ENCODE measurements at regions not wholly inside any gene's neighbourhood (a gene's known extent, or its start where the extent isn't known, plus 50 kb on each side); places are given as distances from the start of the nearest gene placed in this dataset.
"Not testable (repeated sequence)": the region's sequence is repeated elsewhere in the genome, so short reads cannot be mapped to it uniquely, and the experiment has no call there.

DNA sequence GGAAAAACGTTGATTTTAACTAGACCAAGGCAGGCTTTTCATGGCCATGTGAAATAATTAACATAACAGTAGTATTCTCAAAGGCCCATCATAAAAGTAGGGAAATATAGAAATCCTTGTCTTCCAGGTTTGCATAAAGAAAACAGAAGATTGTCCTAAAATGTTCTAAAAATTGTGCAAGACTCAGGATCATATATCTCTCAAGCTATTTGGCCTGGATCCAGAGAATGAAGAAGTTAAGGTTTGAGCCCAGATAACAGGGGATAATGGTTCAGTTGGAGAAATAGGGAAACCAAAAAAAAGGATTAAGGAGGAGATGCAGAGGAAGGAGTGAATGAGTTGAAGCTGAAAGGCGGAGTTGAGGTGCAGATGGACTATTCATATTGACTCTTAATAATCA, 555.5 kb upstream of the NR5A2 start:
- 82 to 85% methylated on average over 2 of the region's 2 CpGs for WGBS, 2 donors

DNA sequence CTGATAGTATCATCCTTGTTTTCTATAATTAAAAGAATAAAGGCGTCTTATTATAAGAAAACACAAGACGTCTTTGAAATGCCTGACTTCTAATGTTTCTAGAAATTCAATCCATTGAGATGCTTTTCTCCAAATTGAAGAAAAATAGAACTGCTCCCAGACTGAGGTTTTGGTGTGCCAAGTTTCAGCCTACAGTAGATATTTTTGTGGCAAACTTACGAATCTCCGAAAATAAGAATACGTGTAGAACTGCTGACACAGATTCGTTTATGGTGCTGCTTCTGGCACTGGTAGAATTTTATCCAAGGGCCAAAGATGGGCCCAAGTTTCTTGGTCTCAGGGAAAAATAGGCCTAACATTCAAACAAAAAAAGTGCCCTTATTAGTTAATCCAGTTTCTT, 554.5 kb upstream of the NR5A2 start:
- Histone ChIP-seq H3K27me3 (ENCODE audit: control insufficient read depth in 1 of 2, insufficient read depth in 2 of 2, low read length in 2 of 2) (no peaks in the 10 kb centered on the region), H3K4me3 (ENCODE audit: low read depth in 1 of 2, low read length in 2 of 2) (no peak overlapping the region), H3K27ac (ENCODE audit: low read depth in 2 of 2, low read length in 1 of 2) (no peak overlapping the region), H3K4me1 (ENCODE audit: control insufficient read depth in 2 of 2, insufficient read depth in 2 of 2, low read length in 1 of 2) (no peaks in the 10 kb centered on the region), H3K9me3 (ENCODE audit: control insufficient read depth in 2 of 2, insufficient read depth in 1 of 2, low read depth in 1 of 2, low read length in 1 of 2) (no peaks in the 10 kb centered on the region), H3K36me3 (ENCODE audit: control insufficient read depth in 2 of 2, insufficient read depth in 2 of 2, low read length in 1 of 2) (no peaks in the 10 kb centered on the region)
- WGBS, 2 donors = 91% methylated on average over 6 of the region's 6 CpGs

More for the DNA sequence above, 555.5 kb upstream of the NR5A2 start:
- H3K9me3 ChIP-seq (ENCODE audit: control insufficient read depth in 2 of 2, insufficient read depth in 1 of 2, low read depth in 1 of 2, low read length in 1 of 2) = no peaks in the 10 kb centered on the region
- H3K27ac ChIP-seq (ENCODE audit: low read depth in 2 of 2, low read length in 1 of 2) = no peak overlapping the region
- no peak overlapping the region for H3K4me3 ChIP-seq (ENCODE audit: low read depth in 1 of 2, low read length in 2 of 2)
- no peaks in the 10 kb centered on the region for H3K4me1 ChIP-seq (ENCODE audit: control insufficient read depth in 2 of 2, insufficient read depth in 2 of 2, low read length in 1 of 2)
- H3K36me3 ChIP-seq (ENCODE audit: control insufficient read depth in 2 of 2, insufficient read depth in 2 of 2, low read length in 1 of 2) = no peaks in the 10 kb centered on the region
- H3K27me3 ChIP-seq (ENCODE audit: control insufficient read depth in 1 of 2, insufficient read depth in 2 of 2, low read length in 2 of 2) = no peaks in the 10 kb centered on the region

DNA sequence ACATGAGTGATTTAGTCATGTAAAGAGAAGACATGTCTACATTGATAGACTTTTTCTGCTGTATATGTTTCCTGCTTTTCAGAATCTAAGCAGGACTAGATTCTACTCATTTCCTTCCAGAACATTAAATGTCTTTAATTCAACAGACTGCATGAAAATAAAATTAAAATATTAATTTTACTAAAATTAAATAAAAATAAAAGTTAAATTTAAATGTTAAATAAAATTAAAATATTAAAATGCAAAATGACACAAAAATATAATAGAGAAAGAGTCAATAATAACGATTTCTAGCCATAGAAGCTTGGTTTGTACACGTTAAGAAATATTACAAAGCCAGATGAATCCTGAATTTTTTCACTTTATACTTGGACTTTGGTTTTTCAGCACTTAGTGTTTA, 552.8 kb upstream of the NR5A2 start:
- Histone ChIP-seq H3K4me1 (ENCODE audit: control insufficient read depth in 2 of 2, insufficient read depth in 2 of 2, low read length in 1 of 2) (no peaks in the 10 kb centered on the region), H3K27me3 (ENCODE audit: control insufficient read depth in 1 of 2, insufficient read depth in 2 of 2, low read length in 2 of 2) (no peaks in the 10 kb centered on the region), H3K27ac (ENCODE audit: low read depth in 2 of 2, low read length in 1 of 2) (no peak overlapping the region), H3K4me3 (ENCODE audit: low read depth in 1 of 2, low read length in 2 of 2) (no peak overlapping the region), H3K36me3 (ENCODE audit: control insufficient read depth in 2 of 2, insufficient read depth in 2 of 2, low read length in 1 of 2) (no peaks in the 10 kb centered on the region), H3K9me3 (ENCODE audit: control insufficient read depth in 2 of 2, insufficient read depth in 1 of 2, low read depth in 1 of 2, low read length in 1 of 2) (no peaks in the 10 kb centered on the region)
- 42 to 65% methylated on average over 2 of the region's 2 CpGs for WGBS, 2 donors

DNA sequence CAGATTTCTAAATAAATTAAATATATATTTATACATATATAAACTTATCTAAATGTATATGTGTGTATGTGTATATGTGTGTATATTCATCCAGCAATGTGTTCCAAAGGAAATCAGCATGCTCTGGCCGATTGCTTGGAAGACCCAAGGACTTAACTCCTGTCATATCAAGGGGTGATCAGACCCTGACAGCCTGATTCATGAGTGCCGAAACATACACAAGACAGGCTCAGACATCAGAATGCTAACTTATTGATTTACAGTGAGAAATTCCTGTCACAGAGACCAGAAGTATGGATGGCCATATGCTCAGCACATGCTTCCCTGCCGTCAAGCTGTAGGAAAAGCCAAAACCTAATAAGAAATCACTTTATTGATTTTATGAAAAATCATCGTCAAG, 545.1 kb upstream of the NR5A2 start:
- 77 to 80% methylated on average over 4 of the region's 4 CpGs for WGBS, 2 donors
- Histone ChIP-seq H3K9me3 (ENCODE audit: control insufficient read depth in 2 of 2, insufficient read depth in 1 of 2, low read depth in 1 of 2, low read length in 1 of 2) (no peaks in the 10 kb centered on the region), H3K27me3 (ENCODE audit: control insufficient read depth in 1 of 2, insufficient read depth in 2 of 2, low read length in 2 of 2) (no peaks in the 10 kb centered on the region), H3K27ac (ENCODE audit: low read depth in 2 of 2, low read length in 1 of 2) (no peak overlapping the region), H3K4me1 (ENCODE audit: control insufficient read depth in 2 of 2, insufficient read depth in 2 of 2, low read length in 1 of 2) (no peaks in the 10 kb centered on the region), H3K36me3 (ENCODE audit: control insufficient read depth in 2 of 2, insufficient read depth in 2 of 2, low read length in 1 of 2) (no peaks in the 10 kb centered on the region), H3K4me3 (ENCODE audit: low read depth in 1 of 2, low read length in 2 of 2) (no peak overlapping the region)

DNA sequence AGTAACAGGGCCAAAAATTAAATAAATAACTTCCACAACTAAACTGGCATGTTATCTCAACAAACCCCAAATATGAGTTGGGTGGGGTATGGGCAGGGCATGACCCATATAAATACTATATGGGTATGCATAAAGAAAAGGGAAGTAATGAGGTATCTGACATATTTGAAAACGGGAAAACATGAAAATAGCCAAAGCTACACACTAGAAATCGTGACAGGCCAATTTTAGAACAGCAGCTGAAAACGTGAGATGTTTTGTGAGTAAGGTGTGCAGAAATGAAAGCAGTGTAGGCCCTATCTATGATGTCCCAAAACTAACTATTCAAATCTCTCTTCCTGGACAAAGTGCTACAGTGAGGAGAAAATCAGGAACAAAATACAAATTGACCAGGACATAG, 537.9 kb upstream of the NR5A2 start:
- Histone ChIP-seq H3K27ac (ENCODE audit: low read depth in 2 of 2, low read length in 1 of 2) (no peak overlapping the region), H3K27me3 (ENCODE audit: control insufficient read depth in 1 of 2, insufficient read depth in 2 of 2, low read length in 2 of 2) (no peaks in the 10 kb centered on the region), H3K9me3 (ENCODE audit: control insufficient read depth in 2 of 2, insufficient read depth in 1 of 2, low read depth in 1 of 2, low read length in 1 of 2) (peaks cover 0 to 2% of the 10 kb centered on the region in 2 donors), H3K36me3 (ENCODE audit: control insufficient read depth in 2 of 2, insufficient read depth in 2 of 2, low read length in 1 of 2) (no peaks in the 10 kb centered on the region), H3K4me1 (ENCODE audit: control insufficient read depth in 2 of 2, insufficient read depth in 2 of 2, low read length in 1 of 2) (no peaks in the 10 kb centered on the region), H3K4me3 (ENCODE audit: low read depth in 1 of 2, low read length in 2 of 2) (no peak overlapping the region)
- WGBS, 2 donors = 66 to 78% methylated on average over 3 of the region's 3 CpGs

DNA sequence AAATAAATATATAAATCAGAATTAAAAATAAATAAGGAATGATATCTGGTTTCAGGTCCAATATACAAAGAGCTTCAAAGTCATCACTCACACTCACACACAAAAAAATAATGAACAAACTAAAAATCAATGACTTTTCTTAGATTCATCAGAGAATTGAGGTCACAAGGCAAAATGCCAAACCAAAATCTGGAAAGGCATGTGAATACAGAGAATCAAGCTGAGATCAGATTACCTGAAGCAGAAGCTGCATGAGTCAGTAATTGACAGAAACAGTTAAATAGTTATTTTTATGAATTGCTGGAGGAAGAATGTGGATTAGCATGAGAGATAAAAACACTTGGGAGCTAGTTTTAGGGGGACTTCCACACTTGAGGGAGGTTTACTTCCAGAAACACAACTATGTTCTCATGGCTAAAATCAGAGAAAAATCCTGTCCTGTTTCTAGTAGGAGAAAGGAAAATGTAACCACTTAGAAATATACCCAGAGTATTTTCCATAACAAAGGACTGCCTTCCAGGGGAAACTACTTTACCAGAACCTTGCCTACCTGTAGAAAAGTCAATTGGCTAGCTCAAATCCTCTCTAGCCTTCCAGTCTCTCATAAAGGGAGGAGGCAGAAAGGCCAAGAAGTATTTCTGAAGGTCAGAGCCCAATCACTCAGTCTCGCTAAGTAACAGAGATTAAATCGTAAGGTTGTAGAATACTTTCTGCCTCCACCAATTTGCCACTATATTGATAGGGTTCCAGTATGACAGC, 536.6 kb upstream of the NR5A2 start:
- H3K27me3 ChIP-seq (ENCODE audit: control insufficient read depth in 1 of 2, insufficient read depth in 2 of 2, low read length in 2 of 2) = no peaks in the 10 kb centered on the region
- whole genome bisulfite sequencing, 2 donors = 93% methylated on average over 2 of the region's 2 CpGs
- no peaks in the 10 kb centered on the region for H3K36me3 ChIP-seq (ENCODE audit: control insufficient read depth in 2 of 2, insufficient read depth in 2 of 2, low read length in 1 of 2)
- H3K4me1 ChIP-seq (ENCODE audit: control insufficient read depth in 2 of 2, insufficient read depth in 2 of 2, low read length in 1 of 2) = no peaks in the 10 kb centered on the region
- H3K27ac ChIP-seq (ENCODE audit: low read depth in 2 of 2, low read length in 1 of 2) = no peak overlapping the region
- no peak overlapping the region for H3K4me3 ChIP-seq (ENCODE audit: low read depth in 1 of 2, low read length in 2 of 2)
- peaks cover 0 to 2% of the 10 kb centered on the region in 2 donors for H3K9me3 ChIP-seq (ENCODE audit: control insufficient read depth in 2 of 2, insufficient read depth in 1 of 2, low read depth in 1 of 2, low read length in 1 of 2)

DNA sequence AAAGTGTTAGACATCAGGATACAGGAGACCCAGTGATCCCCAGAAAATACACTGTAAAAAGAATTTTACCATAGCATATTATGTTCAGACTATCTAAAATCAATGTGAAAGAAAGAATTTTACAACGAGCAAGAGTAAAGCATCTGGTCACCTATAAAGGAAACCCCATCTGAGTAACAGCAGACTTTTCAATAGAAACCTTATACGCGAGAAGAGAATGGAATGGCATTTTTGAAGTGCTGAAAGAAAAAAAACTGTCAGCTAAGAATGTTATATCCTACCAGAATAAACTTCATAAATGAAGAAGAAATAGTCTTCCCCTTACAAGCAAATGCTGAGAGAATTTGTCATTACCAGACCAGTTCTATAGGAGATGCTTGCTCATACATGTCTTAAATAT, 532.1 kb upstream of the NR5A2 start:
- 94 to 96% methylated on average over 3 of the region's 3 CpGs for WGBS, 2 donors

DNA sequence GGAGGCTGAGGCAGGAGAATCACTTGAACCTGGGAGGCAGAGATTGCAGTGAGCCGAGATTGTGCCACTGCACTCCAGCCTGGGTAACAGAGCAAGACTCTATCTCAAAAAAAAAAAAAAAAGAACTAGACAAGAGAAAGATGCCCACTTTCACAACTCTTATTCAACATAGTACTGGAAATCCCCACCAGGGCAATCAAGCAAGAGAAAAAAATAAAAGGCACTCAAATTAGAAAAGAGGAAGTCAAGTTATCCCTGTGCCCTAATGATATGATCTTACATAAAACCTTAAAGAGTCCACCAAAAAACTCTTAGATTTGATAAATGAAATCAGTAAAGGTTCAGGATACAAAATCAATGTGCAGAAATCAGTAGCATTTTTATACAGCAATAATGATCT, 528.7 kb upstream of the NR5A2 start:
- 78 to 89% methylated on average over 1 of the region's 1 CpG for WGBS, 2 donors
- H3K9me3 ChIP-seq (ENCODE audit: control insufficient read depth in 2 of 2, insufficient read depth in 1 of 2, low read depth in 1 of 2, low read length in 1 of 2); H3K27me3 ChIP-seq (ENCODE audit: control insufficient read depth in 1 of 2, insufficient read depth in 2 of 2, low read length in 2 of 2); H3K27ac ChIP-seq (ENCODE audit: low read depth in 2 of 2, low read length in 1 of 2); H3K4me3 ChIP-seq (ENCODE audit: low read depth in 1 of 2, low read length in 2 of 2); H3K36me3 ChIP-seq (ENCODE audit: control insufficient read depth in 2 of 2, insufficient read depth in 2 of 2, low read length in 1 of 2); H3K4me1 ChIP-seq (ENCODE audit: control insufficient read depth in 2 of 2, insufficient read depth in 2 of 2, low read length in 1 of 2): not testable (repeated sequence)

More for the DNA sequence above, 532.1 kb upstream of the NR5A2 start:
- Histone ChIP-seq H3K4me1 (ENCODE audit: control insufficient read depth in 2 of 2, insufficient read depth in 2 of 2, low read length in 1 of 2) (no peaks in the 10 kb centered on the region), H3K36me3 (ENCODE audit: control insufficient read depth in 2 of 2, insufficient read depth in 2 of 2, low read length in 1 of 2) (no peaks in the 10 kb centered on the region), H3K9me3 (ENCODE audit: control insufficient read depth in 2 of 2, insufficient read depth in 1 of 2, low read depth in 1 of 2, low read length in 1 of 2) (peaks cover 0 to 2% of the 10 kb centered on the region in 2 donors), H3K27ac (ENCODE audit: low read depth in 2 of 2, low read length in 1 of 2) (no peak overlapping the region), H3K27me3 (ENCODE audit: control insufficient read depth in 1 of 2, insufficient read depth in 2 of 2, low read length in 2 of 2) (no peaks in the 10 kb centered on the region), H3K4me3 (ENCODE audit: low read depth in 1 of 2, low read length in 2 of 2) (no peak overlapping the region)

DNA sequence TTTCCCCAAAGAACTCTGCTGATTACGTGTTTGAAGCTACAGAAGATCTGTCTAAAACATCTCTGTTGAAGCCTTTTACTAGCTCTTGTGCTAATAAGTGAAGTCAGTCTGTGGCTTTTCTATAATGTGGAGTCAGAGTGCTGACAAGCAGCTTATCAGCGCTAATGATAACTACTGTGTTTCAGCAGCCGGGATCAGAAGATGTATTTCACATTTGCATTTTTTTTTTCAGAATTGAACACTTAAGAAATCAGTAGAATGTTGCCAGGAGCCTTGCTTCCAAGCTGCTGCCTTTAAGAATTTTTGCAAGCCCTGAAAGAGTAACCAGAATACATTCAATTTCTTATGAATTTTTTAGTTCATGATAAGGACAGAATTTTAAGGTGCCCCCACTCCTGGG, 519.4 kb upstream of the NR5A2 start:
- Histone ChIP-seq H3K36me3 (ENCODE audit: control insufficient read depth in 2 of 2, insufficient read depth in 2 of 2, low read length in 1 of 2) (no peaks in the 10 kb centered on the region), H3K27ac (ENCODE audit: low read depth in 2 of 2, low read length in 1 of 2) (no peak overlapping the region), H3K9me3 (ENCODE audit: control insufficient read depth in 2 of 2, insufficient read depth in 1 of 2, low read depth in 1 of 2, low read length in 1 of 2) (no peaks in the 10 kb centered on the region), H3K4me1 (ENCODE audit: control insufficient read depth in 2 of 2, insufficient read depth in 2 of 2, low read length in 1 of 2) (no peaks in the 10 kb centered on the region), H3K27me3 (ENCODE audit: control insufficient read depth in 1 of 2, insufficient read depth in 2 of 2, low read length in 2 of 2) (no peaks in the 10 kb centered on the region), H3K4me3 (ENCODE audit: low read depth in 1 of 2, low read length in 2 of 2) (no peak overlapping the region)
- 62 to 72% methylated on average over 3 of the region's 3 CpGs for WGBS, 2 donors

DNA sequence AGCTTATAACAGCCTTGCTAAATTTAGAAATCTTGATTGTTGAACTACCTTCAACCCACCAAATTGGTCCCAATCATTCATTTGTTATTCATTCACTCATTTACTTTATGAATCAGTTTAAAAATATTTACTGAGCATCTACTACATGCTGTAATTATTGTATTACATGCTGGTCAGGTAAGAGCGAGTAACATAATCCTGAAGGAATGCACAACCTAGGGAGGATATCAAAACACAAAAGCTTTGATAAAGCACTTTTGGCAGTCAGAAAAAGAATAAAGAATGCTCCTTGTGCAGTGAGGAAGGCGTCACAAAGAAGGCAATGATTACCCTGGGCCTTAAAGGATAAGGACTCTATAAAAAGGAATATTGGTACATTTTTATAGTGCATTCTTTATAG, 518.9 kb upstream of the NR5A2 start:
- no peak overlapping the region for H3K4me3 ChIP-seq (ENCODE audit: low read depth in 1 of 2, low read length in 2 of 2)
- H3K9me3 ChIP-seq (ENCODE audit: control insufficient read depth in 2 of 2, insufficient read depth in 1 of 2, low read depth in 1 of 2, low read length in 1 of 2) = no peaks in the 10 kb centered on the region
- no peaks in the 10 kb centered on the region for H3K4me1 ChIP-seq (ENCODE audit: control insufficient read depth in 2 of 2, insufficient read depth in 2 of 2, low read length in 1 of 2)
- no peak overlapping the region for H3K27ac ChIP-seq (ENCODE audit: low read depth in 2 of 2, low read length in 1 of 2)
- H3K36me3 ChIP-seq (ENCODE audit: control insufficient read depth in 2 of 2, insufficient read depth in 2 of 2, low read length in 1 of 2) = no peaks in the 10 kb centered on the region
- H3K27me3 ChIP-seq (ENCODE audit: control insufficient read depth in 1 of 2, insufficient read depth in 2 of 2, low read length in 2 of 2) = no peaks in the 10 kb centered on the region
- 46 to 54% methylated on average over 2 of the region's 2 CpGs for WGBS, 2 donors

Data from esophagus (tissue), 2 donors.